Hepatocyte (in vitro differentiated cells): ENCODE measurements at regions not wholly inside any gene's neighbourhood (a gene's known extent, or its start where the extent isn't known, plus 50 kb on each side); places are given as distances from the start of the nearest gene placed in this dataset.

ENCODE experiments used
- DNase-seq: peaks from one replicate; pipeline ENCODE4 v3.0.0-alpha.2; 2016; ENCODE audit warnings: low spot score
- H2AFZ ChIP-seq: fragments of 200-600 bp; sonication (generic); 2 replicates; pipeline ENCODE4 v1.6.0; 2016; ENCODE audit warnings: antibody characterized with exemption, mild to moderate bottlenecking
- H3K27ac ChIP-seq: fragments of 200-600 bp; sonication (generic); 2 replicates; pipeline ENCODE4 v1.5.1; 2016; ENCODE audit warnings: mild to moderate bottlenecking
- H3K27me3 ChIP-seq: fragments of 200-600 bp; sonication (generic); 2 replicates; pipeline ENCODE4 v1.6.1; 2016
- H3K36me3 ChIP-seq: fragments of 200-600 bp; sonication (generic); replicated peaks from 2 replicates; pipeline ENCODE4 v1.5.1; 2016; ENCODE audit warnings: low read depth; ENCODE audit not compliant: insufficient read depth
- H3K4me1 ChIP-seq: fragments of 200-600 bp; sonication (generic); 2 replicates; pipeline ENCODE4 v1.5.1; 2016; ENCODE audit warnings: mild to moderate bottlenecking, moderate library complexity; ENCODE audit not compliant: insufficient read depth
- H3K4me2 ChIP-seq: fragments of 200-600 bp; sonication (generic); 2 replicates; pipeline ENCODE4 v1.6.0; 2016
- H3K4me3 ChIP-seq: fragments of 200-600 bp; sonication (generic); 2 replicates; pipeline ENCODE4 v1.5.1; 2016; ENCODE audit warnings: mild to moderate bottlenecking
- H3K79me2 ChIP-seq: fragments of 200-600 bp; sonication (generic); 2 replicates; pipeline ENCODE4 v1.6.0; 2017; ENCODE audit warnings: mild to moderate bottlenecking
- H3K9me2 ChIP-seq: fragments of 200-600 bp; sonication (generic); replicated peaks from 2 replicates; pipeline ENCODE4 v1.6.0; 2017; ENCODE audit warnings: mild to moderate bottlenecking; ENCODE audit not compliant: insufficient read depth
- H3K9me3 ChIP-seq: fragments of 200-600 bp; sonication (generic); 2 replicates; pipeline ENCODE4 v1.5.1; 2016; ENCODE audit warnings: low read depth, mild to moderate bottlenecking
- H4K20me1 ChIP-seq: fragments of 200-600 bp; sonication (generic); 2 replicates; pipeline ENCODE4 v1.6.0; 2016; ENCODE audit warnings: mild to moderate bottlenecking; ENCODE audit not compliant: insufficient read depth, poor library complexity, severe bottlenecking
- CTCF ChIP-seq: fragments of 200-600 bp; sonication (generic); IDR thresholded peaks from 2 replicates; pipeline ENCODE4 v1.5.1; 2016; ENCODE audit warnings: antibody characterized with exemption, mild to moderate bottlenecking; ENCODE audit not compliant: poor library complexity
- EZH2 ChIP-seq: fragments of 200-600 bp; sonication (generic); IDR thresholded peaks from 2 replicates; pipeline ENCODE4 v1.6.1; 2016; ENCODE audit warnings: antibody characterized with exemption, mild to moderate bottlenecking, borderline replicate concordance
- EZH2phosphoT487 ChIP-seq: fragments of 200-600 bp; sonication (generic); IDR thresholded peaks from one replicate; pipeline ENCODE4 v1.6.1; 2018; ENCODE audit warnings: antibody characterized with exemption, mild to moderate bottlenecking, low read depth, moderate library complexity; ENCODE audit not compliant: unreplicated experiment, severe bottlenecking
- WGBS: methylation state at CpG from one replicate; pipeline ENCODE4 v1.1.6; 2016; ENCODE audit warnings: low lambda C conversion rate; ENCODE audit errors: missing lambda C conversion rate; 5-methylcytosine and 5-hydroxymethylcytosine counted together

DNA sequence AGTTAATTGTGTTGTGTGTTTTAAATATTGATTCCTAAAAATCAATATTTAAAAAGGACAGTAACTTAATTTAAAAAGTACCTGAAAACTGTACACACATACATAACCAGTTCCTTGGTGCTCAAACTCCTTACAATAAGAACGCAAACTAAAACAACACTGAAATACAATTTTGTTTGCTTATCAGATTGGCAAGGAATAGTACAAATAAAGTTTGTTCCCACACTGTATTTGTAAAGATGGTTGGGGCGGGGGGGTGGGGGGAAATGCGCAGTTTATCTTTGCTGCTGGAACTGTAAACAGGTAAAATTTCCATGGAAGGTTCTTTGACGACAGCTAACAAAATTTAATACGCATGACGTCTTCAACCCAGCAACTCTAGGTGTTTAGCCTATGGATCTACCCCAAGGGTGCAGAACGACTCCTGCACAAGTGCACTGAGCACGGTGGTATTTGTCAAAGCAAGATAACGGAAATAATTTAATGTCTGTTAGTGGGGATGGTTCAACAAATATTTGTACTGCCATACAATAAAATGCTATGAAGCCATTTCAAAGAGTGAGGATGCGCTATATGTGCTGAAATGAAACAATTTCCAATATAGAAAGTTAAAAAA lies 96.5 kb downstream of the ING1 start:
- no peaks in the 10 kb centered on the region for H3K79me2 ChIP-seq
- no peak overlapping the region for H3K27ac ChIP-seq
- H4K20me1 ChIP-seq = no peaks in the 10 kb centered on the region
- H3K36me3 ChIP-seq = no peaks in the 10 kb centered on the region
- TF ChIP-seq EZH2phosphoT487 (no peak), CTCF (no peak), EZH2 (no peak)
- no peak overlapping the region for H3K4me2 ChIP-seq
- H3K9me3 ChIP-seq = no peaks in the 10 kb centered on the region
- 60% methylated on average over 10 of the region's 10 CpGs for WGBS
- no peak overlapping the region for H2AFZ ChIP-seq
- H3K4me3 ChIP-seq = no peak overlapping the region
- peaks cover 4% of the 10 kb centered on the region for H3K27me3 ChIP-seq
- no peaks in the 10 kb centered on the region for H3K4me1 ChIP-seq
- H3K9me2 ChIP-seq = no peaks in the 10 kb centered on the region
- DNase-seq = no peak

- H3K4me1 ChIP-seq = no peaks in the 10 kb centered on the region
- DNase-seq = no peak
- WGBS = 67% methylated on average over 16 of the region's 16 CpGs
- no peak overlapping the region for H3K4me2 ChIP-seq
- H3K27me3 ChIP-seq = peaks cover 4% of the 10 kb centered on the region
- H3K9me3 ChIP-seq = no peaks in the 10 kb centered on the region
- no peak overlapping the region for H3K27ac ChIP-seq
- no peak for TF ChIP-seq EZH2
- TF ChIP-seq EZH2phosphoT487 = no peak
- no peak for TF ChIP-seq CTCF
- no peaks in the 10 kb centered on the region for H3K79me2 ChIP-seq
- H3K4me3 ChIP-seq = no peak overlapping the region
- no peaks in the 10 kb centered on the region for H4K20me1 ChIP-seq
- no peak overlapping the region for H2AFZ ChIP-seq
- no peaks in the 10 kb centered on the region for H3K36me3 ChIP-seq
- no peaks in the 10 kb centered on the region for H3K9me2 ChIP-seq
These were observed 97.7 kb downstream of the ING1 start for GRCh38 chr13:110811008-110811720.

- Histone ChIP-seq H3K27me3 (peaks cover 4% of the 10 kb centered on the region), H3K27ac (no peak overlapping the region), H3K4me1 (no peaks in the 10 kb centered on the region), H3K9me3 (no peaks in the 10 kb centered on the region), H4K20me1 (no peaks in the 10 kb centered on the region), H2AFZ (no peak overlapping the region), H3K36me3 (no peaks in the 10 kb centered on the region), H3K4me3 (no peak overlapping the region), H3K4me2 (no peak overlapping the region), H3K9me2 (no peaks in the 10 kb centered on the region), H3K79me2 (no peaks in the 10 kb centered on the region)
- 72% methylated on average over 6 of the region's 8 CpGs for WGBS
- no peak for TF ChIP-seq CTCF
- TF ChIP-seq EZH2phosphoT487 = no peak
- no peak for TF ChIP-seq EZH2
- DNase-seq = no peak
These were observed 98.2 kb downstream of the ING1 start for GRCh38 chr13:110811771-110812120.
